ENCODE measurements at regions not wholly inside any gene's neighbourhood (a gene's known extent, or its start where the extent isn't known, plus 50 kb on each side); places are given as distances from the start of the nearest gene placed in this dataset.

DNA sequence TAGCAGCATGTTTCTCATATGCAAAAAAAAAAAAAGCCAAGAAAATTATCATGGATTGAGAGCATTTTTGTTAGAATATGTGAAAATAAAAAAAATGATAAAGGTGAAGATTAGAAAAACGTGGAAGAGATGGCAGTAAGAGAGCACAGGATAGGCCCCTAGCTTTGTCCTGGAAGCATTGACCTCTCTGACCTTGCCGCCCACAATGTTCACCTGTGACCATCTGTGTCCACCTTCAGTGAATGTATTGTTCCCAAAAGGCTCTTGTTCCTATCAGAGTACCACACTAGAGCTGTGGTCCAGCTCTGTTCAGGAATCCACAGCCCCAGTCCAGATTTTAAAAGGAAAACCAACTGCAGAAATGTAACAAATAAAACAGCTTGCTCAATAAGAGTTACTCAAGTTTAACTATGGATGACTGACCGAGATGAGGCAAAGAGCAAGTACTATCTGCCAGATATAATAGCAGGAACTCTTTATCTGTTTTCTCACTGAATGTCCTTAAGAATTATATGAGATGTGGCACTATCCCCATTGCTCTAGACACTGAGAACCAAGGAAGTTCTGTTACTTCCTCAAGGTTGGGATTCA, 287.7 kb upstream of the STXBP5 start:
- TF ChIP-seq CTCF (IDR thresholded peaks at IDR 0.05 in 8 of 11, conservative IDR thresholded peaks at IDR 0.05 in 3 of 11) (no peak), POLR2A (IDR thresholded peaks at IDR 0.05) (no peak), POLR2AphosphoS5 (IDR thresholded peaks at IDR 0.05) (no peak)

All from spleen (tissue), 7 donors.